Epithelial cell of proximal tubule (primary cell): ENCODE measurements at regions not wholly inside any gene's neighbourhood (a gene's known extent, or its start where the extent isn't known, plus 50 kb on each side); places are given as distances from the start of the nearest gene placed in this dataset.

Experiments
- DNase-seq: peaks from one replicate; pipeline ENCODE4 v3.0.0-alpha.2; 2011; ENCODE audit warnings: low read depth
- H3K4me3 ChIP-seq: 2 replicates; pipeline ENCODE4 v1.5.1; 2011; ENCODE audit warnings: low read depth, mild to moderate bottlenecking, low read length
- TF ChIP-seq, protein P1 (sequence below): conservative IDR thresholded peaks from 2 replicates; pipeline ENCODE4 v1.5.1; 2012; ENCODE audit warnings: low read depth, mild to moderate bottlenecking, low read length

DNA sequence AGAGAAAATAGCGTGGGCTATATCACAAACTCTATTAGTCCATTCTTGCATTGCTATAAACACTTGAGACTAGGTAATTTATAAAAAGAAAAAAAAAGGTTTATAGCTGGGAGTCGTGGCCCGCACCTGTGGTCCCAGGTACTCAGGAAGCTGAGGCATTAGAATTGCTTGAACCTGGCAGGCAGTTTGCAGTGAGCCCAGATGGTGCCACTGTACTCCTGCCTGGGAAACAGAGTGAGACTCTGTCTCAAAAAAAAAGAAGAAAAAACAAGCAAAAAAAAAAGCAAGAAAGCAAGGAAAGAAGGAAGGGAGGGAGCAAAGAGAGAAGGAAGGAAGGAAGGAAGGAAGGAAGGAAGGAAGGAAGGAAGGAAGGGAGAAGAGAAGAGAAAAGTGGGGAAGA, 904.2 kb upstream of the EDIL3 start:
- no peak for DNase-seq
- H3K4me3 ChIP-seq = no peak overlapping the region
- TF ChIP-seq, protein P1, sequence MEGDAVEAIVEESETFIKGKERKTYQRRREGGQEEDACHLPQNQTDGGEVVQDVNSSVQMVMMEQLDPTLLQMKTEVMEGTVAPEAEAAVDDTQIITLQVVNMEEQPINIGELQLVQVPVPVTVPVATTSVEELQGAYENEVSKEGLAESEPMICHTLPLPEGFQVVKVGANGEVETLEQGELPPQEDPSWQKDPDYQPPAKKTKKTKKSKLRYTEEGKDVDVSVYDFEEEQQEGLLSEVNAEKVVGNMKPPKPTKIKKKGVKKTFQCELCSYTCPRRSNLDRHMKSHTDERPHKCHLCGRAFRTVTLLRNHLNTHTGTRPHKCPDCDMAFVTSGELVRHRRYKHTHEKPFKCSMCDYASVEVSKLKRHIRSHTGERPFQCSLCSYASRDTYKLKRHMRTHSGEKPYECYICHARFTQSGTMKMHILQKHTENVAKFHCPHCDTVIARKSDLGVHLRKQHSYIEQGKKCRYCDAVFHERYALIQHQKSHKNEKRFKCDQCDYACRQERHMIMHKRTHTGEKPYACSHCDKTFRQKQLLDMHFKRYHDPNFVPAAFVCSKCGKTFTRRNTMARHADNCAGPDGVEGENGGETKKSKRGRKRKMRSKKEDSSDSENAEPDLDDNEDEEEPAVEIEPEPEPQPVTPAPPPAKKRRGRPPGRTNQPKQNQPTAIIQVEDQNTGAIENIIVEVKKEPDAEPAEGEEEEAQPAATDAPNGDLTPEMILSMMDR = no peak

GRCh38 chr5:85293145-85293785, 908.6 kb upstream of the EDIL3 start:
- peak overlapping the region; percentile 56 for H3K4me3 ChIP-seq
- TF ChIP-seq, protein P1 = no peak
- peak; percentile 25 for DNase-seq

GRCh38 chr5:85304524-85304923, 919.8 kb upstream of the EDIL3 start:
- no peak overlapping the region for H3K4me3 ChIP-seq
- TF ChIP-seq, protein P1 = no peak
- no peak for DNase-seq

- TF ChIP-seq, protein P1 = no peak
These were observed 921.1 kb upstream of the EDIL3 start for GRCh38 chr5:85305766-85306165.

DNA sequence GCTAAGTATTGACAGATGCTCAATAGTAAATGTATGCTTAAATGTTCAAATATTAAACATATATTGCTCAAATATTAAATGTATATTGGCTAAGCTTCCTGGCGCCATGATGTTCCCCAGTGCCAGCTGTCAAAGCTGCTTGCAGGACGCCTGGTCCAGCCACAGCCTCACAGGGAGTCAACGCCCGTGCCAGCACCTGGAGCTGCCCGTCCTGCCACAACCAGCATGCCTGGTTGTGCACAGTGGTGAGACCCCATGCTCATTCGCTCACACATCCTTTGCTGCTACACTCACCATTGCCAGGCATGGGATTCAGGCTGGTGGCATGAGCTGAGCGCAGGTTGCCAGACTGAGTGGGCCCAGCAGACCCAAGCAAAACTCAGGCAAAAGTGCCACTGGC, 926.9 kb upstream of the EDIL3 start:
- TF ChIP-seq, protein P1 = no peak
- no peak for DNase-seq
- no peak overlapping the region for H3K4me3 ChIP-seq

More at GRCh38 chr5:85305766-85306165, 921.1 kb upstream of the EDIL3 start:
- no peak overlapping the region for H3K4me3 ChIP-seq
- DNase-seq = no peak

- no peak overlapping the region for H3K4me3 ChIP-seq
- TF ChIP-seq, protein P1 = no peak
- no peak for DNase-seq
These were observed 935.8 kb upstream of the EDIL3 start for GRCh38 chr5:85320495-85320894.

- no peak for DNase-seq
- H3K4me3 ChIP-seq = no peak overlapping the region
- TF ChIP-seq, protein P1 = no peak
These were observed 948.6 kb upstream of the EDIL3 start for GRCh38 chr5:85333276-85333675.
